ENCODE measurements at regions not wholly inside any gene's neighbourhood (a gene's known extent, or its start where the extent isn't known, plus 50 kb on each side); places are given as distances from the start of the nearest gene placed in this dataset.

- FAIRE-seq: no peak
Observed at GRCh38 chr4:175953116-175953515, 112.5 kb upstream of the WDR17 start.

More at GRCh38 chr4:175953116-175953515, 112.5 kb upstream of the WDR17 start:
- Histone ChIP-seq H3K27me3 (ENCODE audit: control insufficient read depth in 2 of 2, insufficient read depth in 2 of 2, low read length in 2 of 2) (no peaks in the 10 kb centered on the region), H2AFZ (ENCODE audit: low read depth, low read length) (no peak overlapping the region), H3K4me1 (ENCODE audit: control insufficient read depth, extremely low read depth, insufficient read depth, low read length) (no peaks in the 10 kb centered on the region), H3K9me1 (replicated peaks; ENCODE audit: control insufficient read depth, extremely low read depth, insufficient read depth, low read length) (no peaks in the 10 kb centered on the region), H3K4me3 (replicated peaks in 1 of 3; ENCODE audit: insufficient read depth in 1 of 3, low read depth in 1 of 3, low read length in 3 of 3) (no peak overlapping the region), H3K79me2 (ENCODE audit: control insufficient read depth, insufficient read depth, low read length) (no peaks in the 10 kb centered on the region), H3K36me3 (ENCODE audit: control insufficient read depth in 2 of 2, extremely low read depth in 1 of 2, insufficient read depth in 2 of 2, low read length in 2 of 2) (no peaks in the 10 kb centered on the region), H3K4me2 (ENCODE audit: insufficient read depth, low read length) (no peak overlapping the region), H3K27ac (ENCODE audit: insufficient read depth, low read depth, low read length) (no peak overlapping the region), H3K9ac (replicated peaks; ENCODE audit: extremely low read depth, insufficient read depth, low read length) (no peak overlapping the region), H3K9me3 (replicated peaks; ENCODE audit: control insufficient read depth, insufficient read depth, low read length) (no peaks in the 10 kb centered on the region), H4K20me1 (replicated peaks; ENCODE audit: control insufficient read depth, extremely low read depth, insufficient read depth, low read length) (no peaks in the 10 kb centered on the region)
- CTCF ChIA-PET: no interaction called here
- dilution Hi-C loops (cut with MboI; ENCODE audit: extremely low pct_ligation_motif_present, low sequenced_read_pairs) (no loop called here), intact Hi-C loops (cut with micrococcal nuclease) (loop anchor here (5.0 kb wide), 1 partner anchor 169 kb away; no protein-coding TSS in a partner anchor)
- no TSS peak for BruUV-seq (replicated peaks)
- POLR2A ChIA-PET: no interaction called here
- TF ChIP-seq POLR2A (IDR thresholded peaks at IDR 0.05; ENCODE audit: low read depth, low read length) (no peak), POLR2AphosphoS5 (IDR thresholded peaks at IDR 0.05; ENCODE audit: insufficient read depth, low read depth, low read length) (no peak), MAX (IDR thresholded peaks at IDR 0.05; ENCODE audit: insufficient read depth, insufficient read length) (no peak), JUN (IDR thresholded peaks at IDR 0.05; ENCODE audit: borderline replicate concordance, insufficient read depth, insufficient read length, low read depth) (no peak), GATA2 (IDR thresholded peaks at IDR 0.05; ENCODE audit: insufficient read depth, insufficient read length, low read depth, low read length) (no peak), EZH2 (IDR thresholded peaks at IDR 0.05; ENCODE audit: borderline replicate concordance, low read depth, low read length, severe bottlenecking) (no peak), MYC (IDR thresholded peaks at IDR 0.05; ENCODE audit: low read depth, low read length) (no peak), CTCF (IDR thresholded peaks at IDR 0.05; ENCODE audit: extremely low read depth in 1 of 2, insufficient read depth in 1 of 2, low read depth in 1 of 2, low read length in 2 of 2) (no peak), FOS (IDR thresholded peaks at IDR 0.05; ENCODE audit: borderline replicate concordance, insufficient read depth, low read length) (no peak)
- no peak for DNase-seq (ENCODE audit: low read depth, low spot score)
